ENCODE measurements at regions not wholly inside any gene's neighbourhood (a gene's known extent, or its start where the extent isn't known, plus 50 kb on each side); places are given as distances from the start of the nearest gene placed in this dataset.
"Not testable (repeated sequence)": the region's sequence is repeated elsewhere in the genome, so short reads cannot be mapped to it uniquely, and the experiment has no call there.

DNA sequence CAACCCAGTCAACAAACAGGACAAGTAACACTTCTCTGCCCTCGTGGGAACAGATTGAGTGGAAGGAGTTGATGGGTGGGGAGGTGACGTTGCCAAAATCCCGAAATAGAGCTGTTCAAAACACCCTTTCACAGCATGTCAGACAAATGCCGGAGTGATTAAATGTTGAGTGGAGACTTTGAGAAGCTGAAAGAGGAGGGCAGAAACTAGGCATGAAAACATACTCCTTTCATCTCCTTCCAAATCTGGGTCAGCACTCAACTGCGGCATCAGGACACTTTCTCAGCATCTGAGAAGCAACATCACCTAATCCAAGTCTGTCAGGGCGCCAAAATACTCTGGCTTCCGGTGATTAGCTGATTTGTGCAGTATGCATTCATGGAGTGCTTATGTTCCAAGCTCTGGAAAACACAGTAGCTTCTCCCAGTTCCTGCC lies 51.5 kb upstream of the MRI1 start:
- no peak for DNase-seq

DNA sequence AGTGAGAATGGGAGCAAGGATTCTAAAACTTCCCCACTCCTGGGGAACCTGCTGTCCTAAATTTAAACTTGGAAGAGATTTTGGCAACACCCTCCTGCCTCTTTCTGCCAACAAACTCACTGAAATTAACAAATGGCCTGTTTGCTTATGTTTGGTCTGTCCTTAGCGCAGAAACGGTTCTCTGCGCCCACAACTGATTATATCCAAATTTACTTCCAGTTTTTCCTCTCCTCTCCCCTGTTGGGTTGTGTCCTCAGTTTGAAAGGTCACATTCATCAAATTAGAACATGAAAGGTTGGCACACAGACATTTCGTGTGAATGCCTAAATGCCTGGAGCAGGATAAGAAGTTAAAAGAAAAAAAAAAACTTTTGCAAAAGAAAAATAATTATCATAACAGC lies 56.4 kb upstream of the MRI1 start:
- DNase-seq: no peak

DNA sequence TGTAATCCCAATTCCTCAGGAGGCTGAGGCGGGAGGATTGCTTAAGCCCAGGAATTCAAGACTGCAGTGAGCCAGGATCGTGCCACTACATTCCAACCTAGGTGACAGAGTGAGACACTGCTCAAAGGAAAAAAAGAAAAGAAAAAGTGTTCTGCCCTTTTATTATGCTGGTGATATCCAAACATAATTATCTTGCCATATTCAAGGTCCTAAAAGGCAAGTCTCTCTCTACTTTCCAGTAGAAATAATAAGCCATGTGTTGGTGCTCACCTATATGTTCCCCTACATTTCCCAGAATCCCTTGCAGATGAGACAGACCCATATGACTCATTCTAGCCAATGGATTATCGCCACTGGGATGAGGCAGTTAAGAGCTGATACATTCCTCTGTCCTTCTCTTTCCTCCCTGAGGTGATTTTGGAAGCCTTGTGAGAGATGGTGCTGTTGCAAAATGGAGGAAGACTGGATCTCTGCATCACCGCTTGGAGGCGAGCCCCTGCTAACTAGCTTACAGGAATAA lies 58.3 kb upstream of the MRI1 start:
- no peak for DNase-seq

DNA sequence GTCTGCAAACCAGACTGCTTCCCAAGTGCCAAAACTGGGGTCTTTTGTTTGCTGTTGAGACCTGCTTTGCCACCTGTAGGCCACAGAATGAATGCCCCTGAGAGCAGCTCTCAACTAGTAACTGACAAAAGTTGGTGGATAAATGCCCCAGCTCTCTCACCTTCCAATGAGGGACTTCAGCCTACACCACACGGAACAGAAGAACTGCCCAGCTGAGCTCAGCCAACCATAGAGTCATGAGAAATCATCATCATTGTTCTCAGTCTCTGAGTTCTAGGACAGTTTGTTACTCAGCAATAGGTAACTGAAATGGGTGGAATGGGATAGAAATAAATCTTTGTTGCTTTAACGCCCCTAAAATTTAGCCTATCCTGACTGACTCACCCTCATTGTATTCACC lies 59.1 kb upstream of the MRI1 start:
- DNase-seq: no peak

DNA sequence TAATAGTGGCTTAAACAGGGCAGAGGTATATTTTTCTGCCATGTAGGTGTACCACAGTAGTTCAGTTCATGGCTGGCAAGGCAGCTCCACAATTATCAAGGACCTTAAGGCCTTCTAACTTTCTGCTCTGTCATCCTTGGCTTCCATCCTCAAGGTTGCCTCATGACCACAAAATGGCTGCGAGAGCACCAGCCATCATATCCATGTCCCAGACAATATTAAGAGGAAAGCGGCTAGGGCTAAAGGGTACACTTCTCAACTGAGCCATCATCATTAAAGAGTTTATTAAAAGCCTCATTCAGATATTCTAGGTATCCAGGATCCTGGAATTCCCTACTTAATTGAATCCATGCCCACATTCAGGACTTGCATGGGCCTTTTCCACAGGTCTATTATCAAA lies 62.7 kb upstream of the MRI1 start:
- no peak for DNase-seq

DNA sequence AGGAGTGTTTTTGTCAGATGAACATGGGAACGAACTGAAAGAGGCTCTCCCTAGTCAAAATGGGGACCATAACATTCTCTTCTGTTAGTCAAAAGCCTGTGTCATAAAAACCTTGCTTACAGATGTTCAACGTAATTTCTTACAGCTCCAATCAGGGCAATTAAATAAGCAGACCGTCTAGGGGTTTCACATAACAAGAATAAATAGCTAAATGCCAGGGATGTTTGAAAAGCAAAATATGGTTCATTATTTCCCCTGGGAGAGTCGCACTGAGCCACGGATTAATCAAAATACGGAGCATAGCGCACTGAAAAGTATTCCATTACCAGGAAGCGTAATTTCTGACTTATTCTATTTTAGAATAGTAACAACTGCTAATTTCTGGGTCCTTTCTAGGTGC lies 63.7 kb upstream of the MRI1 start:
- DNase-seq: no peak

DNA sequence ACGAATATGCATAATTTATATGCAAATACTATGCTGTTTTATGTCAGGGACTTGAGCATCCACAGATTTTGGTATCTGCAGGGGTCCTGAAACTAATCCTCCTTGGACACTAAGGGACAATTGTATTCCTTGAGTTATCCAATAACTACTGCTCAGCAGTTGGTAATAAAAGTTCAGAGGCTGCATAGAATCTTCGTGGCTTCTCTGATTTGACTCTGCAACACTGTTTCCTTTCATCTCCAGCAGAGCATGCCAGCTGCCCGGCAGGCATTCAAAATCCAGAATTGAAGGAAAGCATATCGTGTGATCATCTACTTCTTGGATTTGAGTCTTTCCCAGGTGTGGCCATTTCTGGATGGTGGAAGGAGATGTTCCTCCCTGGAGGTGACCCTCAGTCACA lies 64.5 kb upstream of the MRI1 start:
- DNase-seq: no peak

DNA sequence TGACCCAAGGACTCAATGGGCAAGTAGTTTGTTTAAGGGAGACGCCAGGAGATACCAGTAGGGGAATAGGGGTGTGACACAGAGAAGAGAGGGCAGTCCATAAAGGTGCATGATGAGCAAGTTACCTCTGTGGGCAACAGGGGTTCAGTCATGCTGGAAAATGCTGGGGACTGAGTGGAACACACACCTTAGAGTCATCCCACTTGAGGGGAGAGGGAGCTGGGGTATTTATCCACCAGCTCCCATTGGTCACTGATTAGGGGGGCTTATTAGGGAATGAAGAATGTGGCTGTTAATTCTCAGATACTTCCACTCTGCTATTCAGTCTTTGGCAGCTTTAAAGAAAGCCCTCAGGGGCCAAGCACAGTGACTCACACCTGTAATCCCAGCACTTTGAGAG lies 67.5 kb upstream of the MRI1 start:
- DNase-seq: no peak

DNA sequence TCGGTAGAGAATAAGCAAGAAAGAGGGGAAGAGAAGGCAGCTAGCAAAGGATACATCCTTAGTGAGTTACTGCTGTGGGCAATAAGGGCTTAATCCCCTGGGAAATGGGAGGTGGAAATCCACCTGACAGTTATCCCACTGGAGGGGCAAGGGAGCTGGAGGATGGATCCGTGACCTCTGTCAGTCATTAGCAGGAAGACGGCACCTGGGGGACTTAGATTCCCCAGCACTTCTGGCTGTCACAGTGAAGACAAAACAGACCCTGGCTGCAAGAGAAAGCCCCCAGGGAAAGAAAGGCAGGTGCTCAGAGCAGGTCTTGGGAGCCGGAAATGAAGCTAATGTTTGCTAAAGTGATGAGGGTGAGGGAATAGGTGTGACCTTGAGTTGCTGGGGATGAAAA lies 70.4 kb upstream of the MRI1 start:
- DNase-seq: peak; percentile 26

DNA sequence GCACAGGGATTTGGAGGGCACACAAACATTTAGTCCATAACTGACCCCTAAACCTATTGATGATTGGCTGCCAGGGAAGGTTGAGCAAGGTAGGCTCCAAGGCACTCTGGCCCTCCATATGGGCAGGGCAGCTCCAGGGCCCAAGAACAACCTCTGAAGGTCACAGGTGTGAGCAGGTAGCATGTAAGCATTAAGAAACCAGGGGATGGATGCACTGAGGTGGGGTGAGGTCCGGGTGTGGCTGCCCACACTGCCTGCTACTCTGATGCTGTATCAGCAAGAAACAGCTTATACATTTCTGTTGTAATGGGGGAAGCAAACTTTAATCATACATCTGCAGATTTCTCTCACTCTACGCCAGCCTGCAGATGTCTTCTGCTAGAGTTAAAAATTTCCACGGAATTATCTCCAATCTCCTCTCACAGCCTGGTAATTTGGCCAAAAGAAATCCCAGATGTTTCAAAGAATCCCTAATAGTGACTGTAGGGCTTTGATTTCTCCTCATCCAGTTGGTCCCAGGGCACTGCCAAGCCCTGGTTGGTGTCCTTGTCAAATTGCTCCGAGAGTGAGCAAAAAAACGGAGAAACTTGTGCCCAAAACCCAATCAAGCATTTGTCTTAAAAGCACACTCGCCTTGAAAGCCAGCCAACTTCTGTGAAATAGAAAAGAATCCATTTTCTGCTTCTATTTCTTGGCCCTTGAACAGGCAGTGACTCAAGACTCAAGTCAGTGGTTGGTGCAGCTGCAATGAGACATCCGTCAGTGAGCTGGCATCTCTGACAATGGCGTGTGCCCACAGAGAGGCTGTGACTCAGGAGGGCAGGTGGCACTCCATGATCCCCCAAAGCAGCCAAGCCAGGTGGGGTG lies 72.5 kb upstream of the MRI1 start:
- no peak for DNase-seq

DNA sequence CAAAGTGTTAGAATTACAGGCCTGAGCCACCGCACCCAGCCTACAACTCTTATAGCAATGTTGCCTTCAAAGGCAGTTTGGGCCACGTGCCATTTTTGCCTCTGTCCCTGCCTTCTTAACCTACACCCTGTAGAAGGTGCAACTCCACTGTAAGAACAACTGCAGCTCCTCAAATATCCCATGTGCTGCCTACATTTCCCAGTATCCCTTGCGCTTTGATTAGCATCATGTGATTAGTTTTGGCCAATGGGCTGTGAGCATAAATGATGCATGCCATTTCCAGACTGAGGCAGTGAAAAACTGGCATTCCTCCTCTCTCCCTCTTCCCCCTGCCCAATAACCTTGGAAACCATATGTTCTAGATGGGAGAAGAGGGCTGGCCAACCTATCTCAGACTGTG lies 75.2 kb upstream of the MRI1 start:
- DNase-seq: no peak

DNA sequence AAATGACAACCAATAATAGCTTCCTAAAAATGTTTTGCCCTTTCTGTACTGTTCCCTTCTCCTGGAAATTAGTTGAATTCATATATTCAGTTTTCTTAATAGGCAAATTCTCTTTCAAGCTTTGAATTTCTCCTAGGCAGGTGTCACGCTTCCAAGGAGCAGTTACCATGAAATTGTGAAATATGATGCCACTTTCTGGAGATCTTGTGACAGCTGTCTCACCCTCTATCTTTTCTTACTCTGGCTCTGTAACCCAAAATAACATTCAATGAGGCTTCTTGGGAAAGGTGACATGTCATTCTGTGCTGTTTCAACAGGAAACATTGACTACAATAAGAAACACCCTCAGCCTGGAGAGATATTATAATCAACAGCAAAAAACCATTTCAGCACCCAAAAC lies 80.3 kb upstream of the MRI1 start:
- no peak for DNase-seq

DNA sequence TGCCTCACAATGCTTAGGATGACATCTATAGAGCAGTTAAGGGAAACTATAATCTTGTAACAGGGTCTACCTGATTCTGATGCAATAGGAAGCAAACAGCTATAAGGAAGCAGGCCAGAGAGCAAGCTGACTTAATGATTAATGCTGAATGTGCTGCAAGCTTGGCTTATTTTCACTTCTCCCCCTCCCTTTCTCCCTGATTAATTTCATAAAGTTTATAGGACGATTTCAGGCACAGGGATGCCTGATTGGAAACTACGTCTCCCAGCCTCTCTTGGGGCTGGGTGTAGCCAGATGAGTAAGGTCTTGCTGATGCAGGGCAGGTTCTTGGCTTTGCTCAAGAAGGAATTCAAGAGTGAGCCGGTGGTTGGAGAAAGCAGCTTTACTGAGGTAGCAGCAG lies 82.8 kb upstream of the MRI1 start:
- no peak for DNase-seq

DNA sequence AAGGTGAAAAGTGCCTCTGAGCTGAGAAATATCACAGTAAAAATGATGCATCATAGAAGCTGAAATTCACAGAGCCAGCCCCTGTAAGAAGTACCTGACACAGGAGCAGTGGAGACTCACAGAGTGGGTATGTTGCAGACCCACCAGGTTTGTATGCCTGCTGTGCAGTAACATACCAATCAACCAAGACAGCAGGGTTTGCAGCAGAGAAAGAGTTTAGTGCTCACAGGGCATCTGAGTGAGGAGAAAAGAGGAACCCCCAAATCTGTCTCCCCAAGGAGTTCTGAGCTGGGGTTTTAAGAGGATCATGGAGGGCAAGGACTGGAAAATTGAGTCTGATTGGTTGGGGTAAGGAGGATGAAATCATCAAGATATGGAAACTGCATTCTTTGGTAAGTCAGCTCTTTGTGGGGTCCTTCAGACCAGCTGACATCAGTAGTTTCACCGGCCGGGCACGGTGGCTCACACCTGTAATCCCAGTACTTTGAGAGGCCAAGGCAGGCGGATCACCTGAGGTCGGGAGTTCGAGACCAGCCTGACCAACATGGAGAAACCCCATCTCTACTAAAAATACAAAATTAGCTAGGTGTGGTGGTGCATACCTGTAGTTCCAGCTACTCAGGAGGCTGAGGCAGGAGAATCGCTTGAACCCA lies 83.5 kb upstream of the MRI1 start:
- not testable (repeated sequence) for DNase-seq

DNA sequence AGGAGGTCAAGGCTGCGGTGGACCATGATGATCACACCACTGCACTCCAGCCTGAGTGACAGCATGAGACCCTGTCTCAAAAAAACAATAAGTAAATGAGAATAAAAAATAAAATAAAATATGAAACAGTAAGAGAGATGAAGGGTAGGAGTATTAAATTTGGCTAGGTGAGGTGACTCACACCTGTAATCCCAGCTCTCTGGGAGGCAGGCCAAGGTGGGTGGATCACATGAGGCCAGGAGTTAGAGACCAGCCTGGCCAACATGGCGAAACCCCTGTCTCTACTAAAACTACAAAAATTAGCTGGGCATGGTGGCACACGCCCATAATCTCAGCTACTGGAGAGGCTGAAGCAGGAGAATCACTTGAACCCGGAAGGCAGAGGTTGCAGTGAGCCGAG lies 87.4 kb upstream of the MRI1 start:
- DNase-seq: not testable (repeated sequence)

DNA sequence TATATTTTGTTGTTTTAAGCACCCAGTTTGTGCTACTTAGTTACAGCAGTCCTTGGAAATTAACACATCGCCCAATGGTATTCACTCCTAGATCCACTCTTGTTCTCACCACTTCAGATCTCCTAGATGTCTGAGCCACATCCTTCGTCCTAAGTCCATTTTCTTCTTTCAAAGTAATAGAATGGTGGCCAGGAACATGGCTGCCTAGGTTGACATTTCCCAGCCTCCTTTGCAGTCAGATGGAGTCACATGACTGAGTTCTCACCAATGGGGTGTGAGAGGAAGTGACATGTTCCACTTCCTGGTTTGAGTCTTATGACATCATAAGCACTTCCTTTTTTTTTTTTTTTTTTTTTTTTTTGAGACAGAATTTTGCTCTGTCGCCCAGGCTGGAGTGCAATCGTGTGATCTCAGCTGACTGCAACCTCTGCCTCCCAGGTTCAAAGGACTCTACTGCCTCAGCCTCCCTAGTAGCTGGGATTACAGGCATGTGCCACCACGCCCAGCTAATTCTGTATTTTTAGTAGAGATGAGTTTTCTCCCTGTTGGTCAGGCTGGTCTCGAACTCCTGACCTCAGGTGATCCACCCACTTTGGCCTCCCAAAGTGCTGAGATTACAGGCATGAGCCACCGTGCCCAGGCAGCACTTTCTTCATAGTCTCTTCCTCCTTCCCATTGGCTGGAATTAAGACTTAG lies 91.7 kb upstream of the MRI1 start:
- not testable (repeated sequence) for DNase-seq

DNA sequence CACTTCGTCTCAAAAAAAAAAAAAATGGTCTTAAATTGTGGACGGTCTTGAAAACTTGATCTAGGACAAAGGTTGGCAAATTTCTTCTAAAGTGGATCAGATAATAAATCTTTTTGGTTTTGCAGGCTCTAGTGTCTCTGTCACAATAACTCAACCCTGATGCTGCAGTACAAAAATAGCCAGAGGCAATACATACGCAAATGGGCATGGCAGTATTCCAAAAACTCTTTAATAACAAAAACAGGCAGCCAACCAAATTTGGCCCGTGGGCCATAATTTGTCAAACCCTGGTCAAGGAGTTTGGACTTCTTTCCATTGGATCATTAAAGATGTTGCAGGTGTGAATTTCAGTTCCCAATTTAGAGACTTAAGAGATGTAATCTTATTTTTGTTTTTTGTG lies 93.5 kb upstream of the MRI1 start:
- no peak for DNase-seq

DNA sequence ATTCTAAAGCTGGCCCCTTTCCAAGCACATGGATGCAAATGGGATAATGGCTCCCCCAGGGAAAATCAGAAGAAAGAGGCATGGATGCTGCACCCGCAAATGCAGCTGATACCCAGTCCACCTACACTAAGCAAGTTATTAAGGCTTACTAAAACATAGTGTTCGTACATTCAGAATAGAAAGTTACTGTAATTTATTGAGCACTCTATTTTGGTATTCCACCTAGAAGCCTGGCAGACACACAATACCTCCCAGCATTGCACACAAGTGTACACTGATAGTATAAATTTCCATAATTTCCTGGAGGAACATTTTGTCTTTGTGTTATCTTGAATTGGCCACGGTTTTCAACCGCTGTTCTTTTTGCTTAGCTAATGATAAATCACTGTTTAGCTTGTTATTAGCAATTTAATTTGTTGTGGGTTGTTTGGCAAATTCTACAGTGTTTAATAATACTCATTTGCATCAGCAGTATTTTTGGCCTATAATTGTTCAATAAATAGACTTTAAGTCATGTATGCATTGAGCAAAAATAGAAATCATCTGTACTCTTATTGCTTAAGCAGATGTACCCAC lies 94.5 kb upstream of the MRI1 start:
- DNase-seq: no peak

DNA sequence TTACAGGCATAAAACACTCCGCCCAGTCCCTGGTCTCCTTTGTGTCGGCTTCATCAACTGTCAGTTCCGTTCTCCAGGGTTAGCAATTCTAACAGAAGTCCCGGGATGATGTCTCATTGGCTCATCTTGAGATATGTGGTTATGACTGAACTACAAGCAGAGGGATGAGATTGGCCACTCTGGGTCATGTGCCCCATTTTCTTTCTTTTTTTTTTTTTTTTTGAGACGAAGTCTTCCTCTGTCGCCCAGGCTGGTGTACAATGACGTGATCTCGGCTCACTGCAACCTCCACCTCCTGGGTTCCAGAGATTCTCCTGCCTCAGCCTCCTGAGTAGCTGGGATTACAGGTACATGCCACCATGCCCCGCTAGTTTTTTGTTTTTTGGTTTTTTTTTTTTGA lies 95.4 kb upstream of the MRI1 start:
- DNase-seq: no peak

DNA sequence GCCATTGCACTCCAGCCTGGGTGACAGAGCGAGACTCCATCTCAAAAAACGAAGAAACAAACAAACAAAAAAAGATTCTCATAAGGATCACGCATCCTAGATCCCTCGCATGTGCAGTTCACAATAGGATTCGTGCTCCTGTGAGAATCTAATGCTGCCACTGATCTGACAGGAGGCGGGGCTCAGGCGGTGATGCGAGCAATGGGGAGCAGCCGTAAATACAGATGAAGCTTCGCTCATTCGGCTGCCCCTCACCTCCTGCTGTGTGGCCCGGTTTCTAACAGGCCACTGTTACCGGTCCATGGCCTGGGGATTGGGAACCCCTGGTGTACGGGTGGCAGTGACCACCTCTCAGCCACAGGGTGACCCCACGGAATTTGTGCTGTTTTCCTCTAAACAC lies 98.2 kb upstream of the MRI1 start:
- DNase-seq: no peak

DNA sequence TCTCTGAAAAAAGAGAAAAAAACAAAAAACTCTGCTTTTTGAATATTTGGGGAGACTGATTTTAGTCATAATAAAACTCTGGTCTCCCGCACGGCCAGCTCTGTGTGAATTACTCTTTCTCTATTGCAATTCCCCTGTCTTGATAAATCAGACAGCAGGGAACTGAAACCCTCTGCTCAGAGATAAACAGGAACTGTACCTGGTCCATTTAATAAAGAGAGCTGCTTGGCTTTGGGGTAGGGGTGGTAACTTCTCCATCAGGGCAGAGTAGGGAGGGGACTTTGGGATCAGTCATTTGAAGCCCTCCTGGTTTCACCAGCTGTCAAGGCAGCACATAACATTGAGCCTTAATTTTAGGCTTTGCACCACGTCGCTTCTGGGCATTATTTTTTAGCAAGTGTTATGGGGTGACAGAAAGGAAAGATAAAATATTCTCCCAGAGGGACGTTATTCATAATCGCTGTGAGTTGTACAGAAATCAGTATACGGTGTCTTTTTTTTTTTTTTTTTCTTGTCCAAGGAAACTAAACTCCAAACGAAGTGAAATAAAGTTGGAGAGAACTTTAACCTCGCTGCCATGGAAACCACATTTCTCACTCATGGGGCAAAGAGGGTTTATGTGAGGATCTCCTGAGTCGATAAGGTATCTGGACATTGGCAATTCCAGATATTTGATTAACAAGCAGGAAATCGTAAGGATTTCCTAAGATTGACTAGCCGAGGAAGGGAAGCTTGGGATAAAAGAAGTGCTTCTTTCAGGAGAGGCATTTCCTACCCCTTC lies 99.0 kb upstream of the MRI1 start:
- DNase-seq: no peak

DNA sequence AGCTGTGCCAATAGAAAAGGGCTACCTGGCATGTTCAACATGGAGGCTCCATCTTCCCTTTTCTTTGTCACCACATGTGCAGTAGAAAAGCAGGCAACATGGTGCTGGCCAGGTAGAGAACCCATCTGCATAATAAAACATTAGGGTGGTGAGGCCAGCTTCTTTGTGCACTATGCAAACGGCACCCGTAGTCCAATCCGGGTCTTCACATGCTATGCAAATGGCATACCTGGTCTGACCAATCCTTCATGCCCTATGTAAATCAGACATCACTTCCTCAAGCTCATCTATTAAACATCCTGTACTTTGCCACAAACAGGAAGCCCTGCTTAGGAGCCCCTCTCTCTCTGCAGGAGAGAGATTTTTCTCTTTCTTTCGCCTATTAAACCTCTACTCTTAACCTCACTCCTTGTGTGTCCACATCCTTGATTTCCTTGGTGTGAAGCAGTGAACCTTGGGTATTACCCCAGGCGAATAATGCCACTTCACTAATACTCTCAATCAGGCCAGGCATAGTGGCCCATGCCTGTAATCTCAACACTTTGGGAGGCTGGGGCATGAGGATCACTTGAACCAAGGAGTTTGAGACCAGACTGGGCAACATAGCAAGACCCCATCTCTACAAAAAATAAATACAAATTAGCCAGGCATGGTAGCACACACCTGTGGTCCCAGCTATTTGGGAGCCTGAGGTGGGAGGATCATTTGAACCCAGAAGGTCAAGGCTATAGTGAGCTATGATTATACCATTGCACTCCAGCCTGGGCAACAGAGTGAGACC lies 111.3 kb upstream of the MRI1 start:
- DNase-seq: no peak

Measured in NCI-H1417 treated with DMSO at 0.1 percent for 48 hours (cell line).